NCI-H446 treated with DMSO at 0.1 percent for 48 hours (cell line): ENCODE measurements at regions not wholly inside any gene's neighbourhood (a gene's known extent, or its start where the extent isn't known, plus 50 kb on each side); places are given as distances from the start of the nearest gene placed in this dataset.
"Not testable (repeated sequence)": the region's sequence is repeated elsewhere in the genome, so short reads cannot be mapped to it uniquely, and the experiment has no call there.

Experiments used
- DNase-seq: peaks from one replicate; lab custom pipeline; 2025; lab: John Stamatoyannopoulos, UW

- DNase-seq: not testable (repeated sequence)
These were observed 60.3 kb upstream of the NMU start for GRCh38 chr4:55696424-55696823.

- no peak for DNase-seq
These were observed 70.4 kb upstream of the NMU start for GRCh38 chr4:55706541-55706940.

- no peak for DNase-seq
These were observed 71.4 kb upstream of the NMU start for GRCh38 chr4:55707507-55707906.

- DNase-seq: not testable (repeated sequence)
These were observed 71.9 kb upstream of the NMU start for GRCh38 chr4:55707991-55708390.

GRCh38 chr4:55712835-55713234, 76.7 kb upstream of the NMU start:
- not testable (repeated sequence) for DNase-seq

- no peak for DNase-seq
These were observed 85.6 kb upstream of the NMU start for GRCh38 chr4:55721651-55722050.

- DNase-seq: no peak
These were observed 86.0 kb upstream of the NMU start for GRCh38 chr4:55722132-55722531.

GRCh38 chr4:55723403-55723802, 87.3 kb upstream of the NMU start:
- no peak for DNase-seq

GRCh38 chr4:55725057-55725456, 89.0 kb upstream of the NMU start:
- no peak for DNase-seq

- no peak for DNase-seq
These were observed 91.6 kb upstream of the NMU start for GRCh38 chr4:55727746-55728145.

- DNase-seq: no peak
These were observed 90.0 kb upstream of the EXOC1L start for GRCh38 chr4:55729351-55730279.

- DNase-seq: no peak
These were observed 89.2 kb upstream of the EXOC1L start for GRCh38 chr4:55730280-55730931.

- DNase-seq: no peak
These were observed 87.6 kb upstream of the EXOC1L start for GRCh38 chr4:55731959-55732358.

GRCh38 chr4:55732864-55733263, 86.7 kb upstream of the EXOC1L start:
- no peak for DNase-seq

- no peak for DNase-seq
These were observed 85.7 kb upstream of the EXOC1L start for GRCh38 chr4:55733932-55734331.

GRCh38 chr4:55736605-55737183, 82.9 kb upstream of the EXOC1L start:
- no peak for DNase-seq

GRCh38 chr4:55742655-55743202, 76.9 kb upstream of the EXOC1L start:
- no peak for DNase-seq

GRCh38 chr4:55744369-55744768, 75.2 kb upstream of the EXOC1L start:
- no peak for DNase-seq

GRCh38 chr4:55745014-55745413, 74.6 kb upstream of the EXOC1L start:
- DNase-seq: no peak

- no peak for DNase-seq
These were observed 71.8 kb upstream of the EXOC1L start for GRCh38 chr4:55747793-55748192.

GRCh38 chr4:55749666-55750065, 69.9 kb upstream of the EXOC1L start:
- DNase-seq: no peak

- no peak for DNase-seq
These were observed 66.8 kb upstream of the EXOC1L start for GRCh38 chr4:55752810-55753209.

- DNase-seq: no peak
These were observed 65.7 kb upstream of the EXOC1L start for GRCh38 chr4:55753856-55754255.
